ENCODE measurements at regions not wholly inside any gene's neighbourhood (a gene's known extent, or its start where the extent isn't known, plus 50 kb on each side); places are given as distances from the start of the nearest gene placed in this dataset.

DNA sequence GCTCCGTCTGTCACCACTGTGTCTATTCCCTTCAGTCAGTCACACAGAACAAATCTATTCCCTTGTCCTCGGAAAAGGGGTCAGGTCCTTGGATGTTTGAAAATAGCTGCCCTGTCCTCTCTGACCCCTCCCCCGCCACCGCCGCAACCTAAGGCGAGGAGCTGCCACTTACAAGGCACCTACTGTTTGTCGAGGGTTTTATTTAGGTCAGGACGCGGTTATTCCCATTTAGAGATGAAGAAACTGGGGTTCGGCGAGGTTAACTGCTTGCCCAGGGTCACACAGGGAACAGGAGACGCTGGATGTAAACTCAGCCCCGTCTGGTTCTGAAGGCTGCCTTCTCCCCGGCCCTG, 1468.1 kb downstream of the BRD1 start:
- DNase-seq, result no peak

GRCh38 chr22:48358886-48359612, 1468.6 kb downstream of the BRD1 start:
- DNase-seq, result no peak

DNA sequence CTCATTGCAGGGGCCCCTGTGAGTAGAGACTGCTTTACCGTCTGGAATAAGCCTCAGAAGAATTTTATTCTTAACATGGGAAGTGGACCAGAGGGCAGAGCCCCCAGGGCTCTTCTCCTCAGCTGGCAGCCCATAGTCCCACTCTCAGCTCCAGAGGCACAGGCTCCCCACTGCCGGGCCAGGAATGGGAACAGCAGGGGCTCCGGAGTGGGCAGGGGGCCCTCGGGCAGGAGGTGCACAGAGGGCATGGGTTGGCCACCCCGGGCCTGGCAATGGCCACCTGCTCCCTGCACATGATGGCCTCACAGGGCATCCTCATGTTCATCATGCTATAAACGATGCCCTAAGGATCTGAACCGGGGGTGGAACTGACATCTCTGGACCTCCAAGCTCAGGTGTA, 1469.7 kb downstream of the BRD1 start:
- no peak for DNase-seq

GRCh38 chr22:48357196-48357595, 1470.5 kb downstream of the BRD1 start:
- no peak for DNase-seq

GRCh38 chr22:48356731-48357130, 1470.9 kb downstream of the BRD1 start:
- no peak for DNase-seq

- no peak for DNase-seq
Observed at GRCh38 chr22:48354096-48354495, 1473.6 kb downstream of the BRD1 start.

DNA sequence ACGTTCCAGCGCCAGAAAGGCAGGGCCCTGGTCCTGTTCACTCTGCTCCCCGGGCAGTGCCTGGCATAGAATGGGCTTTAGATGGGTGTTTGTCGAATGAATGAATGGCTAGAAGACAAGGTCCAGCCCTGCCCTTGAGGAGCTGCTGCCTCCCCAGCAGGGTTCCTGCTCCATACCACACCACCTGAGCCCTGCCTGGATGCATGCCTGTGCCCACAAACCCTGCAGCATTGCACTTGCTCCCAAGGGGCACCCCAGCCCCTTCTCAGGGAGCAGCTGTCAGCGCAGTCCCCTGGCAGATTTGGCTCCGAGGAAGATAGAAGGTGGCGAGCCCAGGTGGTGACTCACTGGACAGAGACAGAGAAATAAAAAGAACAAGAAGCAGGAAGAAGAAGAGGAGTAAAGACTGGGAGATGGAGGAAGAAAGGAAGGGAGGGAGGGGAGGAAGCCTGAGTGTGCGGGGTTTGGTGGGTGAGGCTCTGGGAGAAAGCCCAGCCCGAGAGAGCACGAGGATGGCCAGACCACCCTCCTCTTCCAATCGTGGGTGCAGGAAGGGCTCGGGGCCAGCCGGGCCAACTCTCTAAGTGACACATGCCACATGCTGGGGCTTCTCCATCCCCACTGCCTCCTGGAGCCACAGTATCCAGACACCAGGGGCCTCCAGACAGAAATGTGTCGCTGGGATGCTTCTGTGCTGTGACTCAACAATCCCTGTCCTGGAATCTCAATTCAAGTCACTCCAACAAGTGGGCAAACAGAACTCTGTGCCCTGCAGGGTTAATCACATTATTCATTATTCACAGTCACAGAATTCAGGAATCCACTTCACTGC, 1474.3 kb downstream of the BRD1 start:
- DNase-seq, result no peak

DNA sequence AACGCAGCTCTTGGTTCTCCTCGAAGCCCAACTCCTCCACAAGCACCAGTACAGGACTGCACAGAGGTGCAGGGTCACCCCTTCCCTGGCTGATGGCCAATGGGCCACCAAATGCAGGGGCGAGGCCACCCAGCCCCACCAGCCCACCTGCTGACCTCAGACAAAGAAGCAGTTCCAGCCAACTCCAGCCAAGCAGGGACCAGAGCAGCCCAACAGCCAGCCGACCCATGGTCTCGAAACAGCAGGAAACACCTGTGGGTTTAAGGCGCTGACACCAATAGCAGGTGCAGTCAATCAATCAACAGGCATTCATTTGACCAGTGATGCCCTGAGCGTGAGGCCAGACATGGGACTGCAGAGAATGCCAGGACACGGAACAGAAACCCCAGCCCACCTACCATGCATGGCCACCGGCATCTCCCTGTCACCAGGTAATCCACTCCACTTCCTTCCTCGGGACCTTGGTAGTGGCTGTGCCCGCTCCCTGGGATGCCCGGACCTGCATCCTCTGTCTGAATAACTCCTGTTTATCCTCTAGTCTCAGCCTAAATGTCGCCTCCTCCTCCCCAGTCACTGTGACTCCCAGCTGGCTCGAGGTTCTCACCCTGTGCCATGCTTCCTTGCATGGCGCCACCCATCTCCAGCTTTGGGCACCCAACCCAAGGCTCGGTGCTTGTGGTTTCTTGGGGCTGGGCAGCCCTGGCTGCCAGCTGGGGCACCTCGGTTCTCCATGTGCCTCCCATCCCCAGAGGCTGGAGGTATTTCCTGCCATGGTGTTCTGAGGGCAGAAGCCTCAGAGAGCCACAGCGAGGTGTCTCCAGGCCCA, 1475.4 kb downstream of the BRD1 start:
- no peak for DNase-seq

DNA sequence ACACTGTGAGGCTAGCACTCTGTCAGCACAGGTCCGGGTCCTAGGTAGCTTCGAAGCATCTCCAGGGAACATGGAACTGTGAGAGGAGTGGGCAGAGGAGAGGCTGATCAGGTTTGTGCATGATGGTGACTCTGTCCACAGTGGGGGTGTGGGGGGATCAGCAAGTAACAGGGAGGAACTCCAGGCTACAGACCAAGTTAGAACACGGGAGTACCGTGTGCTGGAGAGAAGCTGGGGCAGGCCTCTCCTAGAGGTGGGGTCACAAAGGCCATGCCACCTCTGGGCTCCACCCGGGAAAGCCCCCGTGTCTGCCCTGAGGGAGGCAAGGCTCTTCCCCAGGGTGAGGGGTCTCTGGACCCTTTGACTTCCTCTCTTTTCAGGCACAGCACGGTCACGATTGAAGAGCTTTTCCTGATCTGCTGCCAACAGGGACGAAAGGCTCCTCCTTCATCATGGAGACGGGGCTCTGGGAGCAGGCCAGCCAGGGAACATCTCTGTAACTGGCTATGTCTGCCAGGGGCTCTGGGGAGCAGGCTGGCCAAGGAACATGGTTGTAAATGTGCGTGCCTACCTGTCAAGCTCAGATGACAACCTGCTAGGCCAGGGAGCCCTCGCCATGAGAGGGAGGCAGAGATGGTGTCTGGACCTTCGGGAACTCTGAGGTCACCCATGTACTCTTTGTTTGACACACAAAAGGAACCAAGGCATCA, 1476.1 kb downstream of the BRD1 start:
- DNase-seq, result no peak

- no peak for DNase-seq
Observed at GRCh38 chr22:48350456-48350855, 1477.2 kb downstream of the BRD1 start.

DNA sequence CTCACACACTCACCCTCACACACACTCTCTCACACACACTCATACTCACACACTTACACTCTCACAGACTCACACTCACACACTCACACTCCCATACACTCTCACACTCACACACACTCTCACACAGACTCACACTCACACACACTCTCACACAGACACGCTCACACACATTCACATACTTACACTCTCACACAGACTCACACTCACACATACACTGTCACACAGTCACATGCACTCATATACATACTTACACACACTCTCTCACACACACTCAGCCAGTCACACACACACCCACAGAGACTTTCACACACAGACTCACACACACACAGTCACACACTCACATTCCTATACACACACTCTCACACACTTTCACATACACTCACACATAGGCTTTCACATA, 1478.8 kb downstream of the BRD1 start:
- no peak for DNase-seq

GRCh38 chr22:48347311-48347710, 1480.4 kb downstream of the BRD1 start:
- no peak for DNase-seq

GRCh38 chr22:48346911-48347310, 1480.8 kb downstream of the BRD1 start:
- no peak for DNase-seq

DNA sequence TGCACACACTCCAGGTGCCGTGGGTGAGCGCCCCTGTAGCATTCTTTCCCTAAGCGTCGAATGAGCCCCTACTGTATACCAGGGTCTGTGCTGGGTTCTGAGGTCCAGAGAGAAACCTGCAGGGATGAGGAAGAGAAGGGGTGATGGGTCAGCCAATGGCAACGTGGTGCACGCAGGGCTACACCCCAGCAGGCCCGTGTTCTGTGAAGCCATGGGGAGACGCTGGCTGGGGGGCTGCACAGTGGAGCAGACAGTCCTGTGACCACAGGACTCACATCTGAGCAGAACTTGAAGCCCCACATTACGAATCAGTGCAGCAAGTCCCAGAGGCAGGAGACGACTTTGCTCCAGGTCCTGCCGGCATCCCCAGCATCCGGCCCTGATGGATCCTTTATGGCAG, 1481.4 kb downstream of the BRD1 start:
- DNase-seq, result no peak

DNA sequence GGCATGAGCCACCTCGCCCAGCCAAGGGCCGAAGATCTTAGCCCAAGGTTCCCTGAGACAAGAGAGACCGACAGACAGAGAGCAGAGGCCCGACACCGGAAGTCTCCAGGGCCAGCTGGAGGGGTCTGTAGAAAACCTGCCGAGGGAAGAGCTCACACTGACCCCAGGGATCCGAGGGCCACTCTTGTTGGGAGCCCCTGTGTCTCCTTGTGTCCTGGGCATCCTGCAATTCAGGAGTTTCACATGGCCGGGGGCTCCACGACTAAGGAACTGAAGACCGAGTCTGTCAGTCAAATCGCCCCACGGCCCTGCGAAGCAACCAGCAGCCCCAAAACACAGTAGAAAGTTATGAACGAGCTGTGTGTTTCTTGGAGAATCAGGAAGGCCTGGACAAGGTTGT, 1482.0 kb downstream of the BRD1 start:
- no peak for DNase-seq

DNA sequence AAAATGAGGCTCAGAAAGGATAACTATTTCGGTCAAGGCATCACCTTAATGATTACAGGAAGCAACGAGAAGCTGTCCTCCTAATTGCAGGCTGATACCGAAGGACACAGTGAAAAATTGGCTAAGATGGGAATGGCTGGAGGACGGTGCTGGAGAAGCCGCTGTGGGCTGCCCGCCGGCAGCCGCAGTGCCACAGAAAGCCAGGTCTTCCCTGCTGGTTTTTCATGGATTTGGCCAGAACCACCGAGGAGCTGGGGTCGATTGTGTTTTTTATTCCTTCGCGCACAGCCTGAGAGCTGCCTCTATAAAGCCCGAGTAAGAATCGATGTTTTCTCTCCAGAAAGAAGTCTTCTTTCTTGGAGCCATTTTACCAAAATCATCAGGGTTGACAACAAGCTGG, 1484.2 kb downstream of the BRD1 start:
- no peak for DNase-seq

DNA sequence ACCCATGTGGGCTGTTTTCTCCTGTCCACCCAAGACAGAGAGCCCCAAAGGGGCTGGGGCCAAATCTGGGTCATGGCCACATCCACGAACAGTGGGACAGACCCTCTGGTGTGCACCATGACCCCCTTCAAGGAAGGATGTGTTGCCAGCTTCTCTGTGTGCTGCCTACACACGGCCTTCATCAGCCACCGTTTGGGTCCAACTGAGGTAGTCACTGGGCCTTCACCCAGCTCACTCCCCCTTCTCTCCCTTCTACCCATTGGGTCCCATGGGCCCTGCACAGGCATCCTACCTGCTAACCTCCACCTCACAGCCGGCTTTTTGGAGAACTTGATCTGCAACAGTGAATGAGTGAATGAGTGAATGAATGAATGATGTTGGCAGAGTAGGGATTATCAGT, 1484.9 kb downstream of the BRD1 start:
- DNase-seq, result no peak

GRCh38 chr22:48342016-48342415, 1485.7 kb downstream of the BRD1 start:
- DNase-seq, result no peak

DNA sequence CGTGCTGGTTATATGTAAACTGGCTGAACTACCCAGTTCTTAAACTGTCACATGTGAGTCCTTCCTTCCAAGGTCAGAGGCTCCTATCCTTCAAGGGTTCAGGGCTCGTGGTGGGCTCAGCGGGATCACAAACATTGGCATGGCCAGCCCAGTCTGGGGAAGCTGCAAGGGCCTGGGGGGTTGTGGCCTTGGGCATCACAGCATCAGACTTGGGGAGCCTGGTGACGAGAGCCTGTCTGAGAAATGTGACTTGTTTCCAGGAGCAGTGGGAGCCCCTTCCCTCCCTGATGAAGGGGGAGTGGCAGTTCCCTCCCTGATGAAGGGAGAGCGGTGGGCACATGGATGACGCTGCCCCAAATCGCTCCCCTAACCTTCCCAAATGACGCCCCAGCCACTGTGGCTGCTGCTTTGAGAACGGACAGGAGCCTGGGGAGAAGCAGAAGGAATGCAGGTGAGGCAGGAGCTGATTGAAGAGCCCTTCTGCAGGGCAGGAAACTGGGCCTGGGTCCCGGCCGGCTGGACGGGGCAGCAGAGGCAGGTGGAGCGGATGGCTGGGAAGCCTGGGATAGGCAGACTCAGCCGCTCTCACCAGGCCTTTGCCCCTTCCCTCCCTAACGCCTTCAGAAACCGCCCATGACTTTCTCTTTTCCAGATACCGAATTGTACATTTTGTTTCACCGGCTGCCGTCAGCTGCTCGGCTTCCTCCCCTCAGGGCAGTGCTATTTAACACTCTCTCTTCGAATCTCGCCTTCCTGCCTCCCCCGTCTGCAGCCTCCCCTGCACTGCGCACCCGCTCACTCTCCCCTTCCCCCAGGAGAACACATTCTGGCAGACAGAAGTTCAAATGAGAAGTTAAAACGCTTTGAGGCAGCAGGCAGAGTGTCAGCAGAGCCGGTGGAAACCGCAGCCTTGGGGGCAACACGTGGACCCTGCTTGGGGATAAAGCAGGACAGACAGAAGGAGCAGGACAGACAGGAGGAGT, 1486.7 kb downstream of the BRD1 start:
- no peak for DNase-seq

GRCh38 chr22:48340191-48340590, 1487.5 kb downstream of the BRD1 start:
- DNase-seq, result no peak

GRCh38 chr22:48338793-48339705, 1488.6 kb downstream of the BRD1 start:
- DNase-seq, result no peak

Data from hematopoietic multipotent progenitor cell treated with erythropoietin and hydrocortisone succinate and interleukin-3 and kit ligand, for 6 days (in vitro differentiated cells).